H1 (cell line): ENCODE measurements at regions not wholly inside any gene's neighbourhood (a gene's known extent, or its start where the extent isn't known, plus 50 kb on each side); places are given as distances from the start of the nearest gene placed in this dataset.

Experiments
- ASH2L ChIP-seq: fragments of 200-600, 300-600 bp; sonication (generic); IDR thresholded peaks from one replicate; pipeline ENCODE4 v1.7.1; 2017; ENCODE audit warnings: low read length
- BRCA1 ChIP-seq: IDR thresholded peaks from 2 replicates; pipeline ENCODE4 v1.6.1; 2012; ENCODE audit warnings: low read depth, low read length, improper control_type of control experiment
- CEBPB ChIP-seq: IDR thresholded peaks from 2 replicates; pipeline ENCODE4 v1.6.1; 2012; ENCODE audit warnings: low read depth, low read length
- CHD7 ChIP-seq: fragments of 300-600 bp; sonication (generic); IDR thresholded peaks from 2 replicates; pipeline ENCODE4 v1.7.1; 2012; ENCODE audit warnings: low read length, moderate library complexity, mild to moderate bottlenecking, inconsistent platforms; ENCODE audit not compliant: insufficient replicate concordance
- CTCF ChIP-seq, 3 experiments: IDR thresholded peaks; 1 replicate in 2 of 3; 2 replicates in 1 of 3; pipeline versions ENCODE4 v1.5.1 to v1.6.1; 2011; ENCODE audit warnings: low read length in 3 of 3, mild to moderate bottlenecking in 3 of 3, inconsistent platforms in 2 of 3, low read depth in 1 of 3, moderate library complexity in 1 of 3; ENCODE audit not compliant: insufficient read depth in 1 of 3; ENCODE audit errors: control extremely low read depth in 1 of 3
- EZH2 ChIP-seq: fragments of 200-600 bp; sonication (generic); IDR thresholded peaks from 2 replicates; pipeline ENCODE4 v1.7.1; 2012; ENCODE audit warnings: low read depth, mild to moderate bottlenecking, moderate library complexity, low read length, inconsistent platforms; ENCODE audit not compliant: severe bottlenecking
- GABPA ChIP-seq: IDR thresholded peaks from 2 replicates; pipeline ENCODE4 v1.6.1; 2011; ENCODE audit warnings: mild to moderate bottlenecking, low read length, moderate library complexity, borderline replicate concordance; ENCODE audit not compliant: insufficient read depth
- JUND ChIP-seq: IDR thresholded peaks from 2 replicates; pipeline ENCODE4 v1.6.1; 2011; ENCODE audit warnings: mild to moderate bottlenecking, improper control_type of control experiment, low read length
- POLR2A ChIP-seq, 2 experiments: IDR thresholded peaks; 1 replicate in 1 of 2; 2 replicates in 1 of 2; pipeline ENCODE4 v1.6.1; 2011; ENCODE audit warnings: low read depth in 2 of 2, low read length in 2 of 2, mild to moderate bottlenecking in 2 of 2; ENCODE audit errors: control extremely low read depth in 1 of 2
- POLR2AphosphoS5 ChIP-seq: IDR thresholded peaks from 2 replicates; pipeline ENCODE4 v1.6.1; 2011; ENCODE audit warnings: low read depth, low read length
- TAF1 ChIP-seq: IDR thresholded peaks from 2 replicates; pipeline ENCODE4 v1.6.1; 2011; ENCODE audit warnings: mild to moderate bottlenecking, low read depth, low read length
- ZNF274 ChIP-seq: IDR thresholded peaks from 2 replicates; pipeline ENCODE4 v1.7.0; 2012; ENCODE audit warnings: low read length, borderline replicate concordance; ENCODE audit errors: extremely low read depth

- TF ChIP-seq CTCF (IDR thresholded peaks at IDR 0.05; ENCODE audit: control extremely low read depth in 1 of 3, insufficient read depth in 1 of 3, low read depth in 1 of 3, low read length in 3 of 3) (no peak), BRCA1 (no peak), CHD7 (no peak), POLR2A (IDR thresholded peaks at IDR 0.05; ENCODE audit: control extremely low read depth in 1 of 2, low read depth in 2 of 2, low read length in 2 of 2) (no peak), GABPA (no peak), TAF1 (no peak), ASH2L (no peak), EZH2 (no peak), JUND (no peak), ZNF274 (no peak), CEBPB (no peak), POLR2AphosphoS5 (no peak)
Measured at GRCh38 chr11:109586789-109587188, 164.8 kb downstream of the C11orf87 start.
